ENCODE measurements at regions not wholly inside any gene's neighbourhood (a gene's known extent, or its start where the extent isn't known, plus 50 kb on each side); places are given as distances from the start of the nearest gene placed in this dataset.

GRCh38 chr17:74130841-74131240, 72.6 kb upstream of the RPL38 start:
- TF ChIP-seq CTCF (IDR thresholded peaks at IDR 0.05) (no peak), POLR2A (IDR thresholded peaks at IDR 0.05) (no peak), POLR2AphosphoS5 (IDR thresholded peaks at IDR 0.05) (no peak)

Data from breast epithelium (tissue), 3 donors.